Thoracic aorta (tissue), 2 donors: ENCODE measurements at regions not wholly inside any gene's neighbourhood (a gene's known extent, or its start where the extent isn't known, plus 50 kb on each side); places are given as distances from the start of the nearest gene placed in this dataset.

ENCODE experiments used
- ATAC-seq: fragments of 150-250 bp; one replicate; pipeline ENCODE4 v1.8.0; 2017; ENCODE audit warnings: low read depth; ENCODE audit not compliant: insufficient number of reproducible peaks, low FRiP score
- DNase-seq: peaks from one replicate; pipeline ENCODE4 v3.0.0-alpha.2; 2020; ENCODE audit warnings: low spot score
- H3K27ac ChIP-seq, 2 donors: fragments of 200-600 bp; sonication (generic); 1 replicate in 1 of 2; 2 replicates in 1 of 2; pipeline ENCODE4 v1.5.1; 2016; ENCODE audit warnings: mild to moderate bottlenecking in 2 of 2, moderate library complexity in 2 of 2
- H3K27me3 ChIP-seq: fragments of 200-600 bp; sonication (generic); replicated peaks from 2 replicates; pipeline ENCODE4 v1.6.0; 2016; ENCODE audit warnings: mild to moderate bottlenecking; ENCODE audit not compliant: insufficient read depth
- H3K36me3 ChIP-seq: fragments of 200-600 bp; sonication (generic); one replicate; pipeline ENCODE4 v1.5.1; 2016
- H3K4me1 ChIP-seq, 2 donors: fragments of 200-600 bp; sonication (generic); 1 replicate in 1 of 2; 2 replicates in 1 of 2; pipeline versions ENCODE4 v1.5.1 to v1.6.0; 2016; ENCODE audit warnings: low read depth in 2 of 2, mild to moderate bottlenecking in 1 of 2; ENCODE audit not compliant: control insufficient read depth in 1 of 2
- H3K4me3 ChIP-seq: fragments of 200-600 bp; sonication (generic); 2 replicates; pipeline ENCODE4 v1.5.1; 2016; ENCODE audit warnings: mild to moderate bottlenecking
- H3K9me3 ChIP-seq: fragments of 200-600 bp; sonication (generic); 2 replicates; pipeline ENCODE4 v1.5.1; 2016
- CTCF ChIP-seq: fragments of 200-600 bp; sonication (generic); IDR thresholded peaks from one replicate; pipeline ENCODE4 v1.5.1; 2019; ENCODE audit warnings: antibody characterized with exemption

GRCh38 chr5:155489949-155490348, 476.4 kb downstream of the KIF4B start:
- Histone ChIP-seq H3K27me3 (no peaks in the 10 kb centered on the region), H3K9me3 (no peaks in the 10 kb centered on the region), H3K4me3 (no peak overlapping the region), H3K27ac (no peak overlapping the region), H3K36me3 (no peaks in the 10 kb centered on the region), H3K4me1 (no peaks in the 10 kb centered on the region)
- no peak for ATAC-seq
- DNase-seq, result no peak
- no peak for TF ChIP-seq CTCF

- DNase-seq, result no peak
- Histone ChIP-seq H3K36me3 (no peaks in the 10 kb centered on the region), H3K27ac (no peak overlapping the region), H3K4me3 (no peak overlapping the region), H3K27me3 (no peaks in the 10 kb centered on the region), H3K9me3 (no peaks in the 10 kb centered on the region), H3K4me1 (no peaks in the 10 kb centered on the region)
- TF ChIP-seq CTCF, result no peak
- ATAC-seq, result no peak
These were observed 478.6 kb downstream of the KIF4B start for GRCh38 chr5:155492191-155492590.

GRCh38 chr5:155504606-155505005, 491.1 kb downstream of the KIF4B start:
- ATAC-seq (no peak), DNase-seq (no peak)
- no peaks in the 10 kb centered on the region for H3K27me3 ChIP-seq
- TF ChIP-seq CTCF, result no peak
- no peaks in the 10 kb centered on the region for H3K36me3 ChIP-seq
- no peak overlapping the region for H3K4me3 ChIP-seq
- H3K4me1 ChIP-seq, result no peaks in the 10 kb centered on the region
- no peak overlapping the region for H3K27ac ChIP-seq
- H3K9me3 ChIP-seq, result no peaks in the 10 kb centered on the region

- ATAC-seq, result no peak
These were observed 493.8 kb downstream of the KIF4B start for GRCh38 chr5:155507363-155507762.

GRCh38 chr5:155508673-155509072, 495.1 kb downstream of the KIF4B start:
- no peaks in the 10 kb centered on the region for H3K4me1 ChIP-seq

More at GRCh38 chr5:155507363-155507762, 493.8 kb downstream of the KIF4B start:
- TF ChIP-seq CTCF, result no peak
- Histone ChIP-seq H3K4me1 (no peaks in the 10 kb centered on the region), H3K36me3 (no peaks in the 10 kb centered on the region), H3K4me3 (no peak overlapping the region), H3K27me3 (no peaks in the 10 kb centered on the region), H3K9me3 (no peaks in the 10 kb centered on the region), H3K27ac (no peak overlapping the region)
- DNase-seq, result no peak

More at GRCh38 chr5:155508673-155509072, 495.1 kb downstream of the KIF4B start:
- no peaks in the 10 kb centered on the region for H3K36me3 ChIP-seq
- H3K4me3 ChIP-seq, result no peak overlapping the region
- ATAC-seq (no peak), DNase-seq (no peak)
- no peaks in the 10 kb centered on the region for H3K9me3 ChIP-seq
- no peak for TF ChIP-seq CTCF
- no peaks in the 10 kb centered on the region for H3K27me3 ChIP-seq
- H3K27ac ChIP-seq, result no peak overlapping the region
